ENCODE measurements at regions not wholly inside any gene's neighbourhood (a gene's known extent, or its start where the extent isn't known, plus 50 kb on each side); places are given as distances from the start of the nearest gene placed in this dataset.

- TF ChIP-seq CTCF (conservative IDR thresholded peaks at IDR 0.05; ENCODE audit: low read length), result no peak
- TF ChIP-seq EZH2phosphoT487 (IDR thresholded peaks at IDR 0.05; ENCODE audit: borderline replicate concordance), result no peak
These were observed 461.4 kb upstream of the KIRREL3 start for GRCh38 chr11:127462065-127462344.

GRCh38 chr11:127461241-127462064 is 460.9 kb upstream of the KIRREL3 start:
- Histone ChIP-seq H3K9ac (ENCODE audit: low read depth, low read length, poor library complexity, severe bottlenecking) (no peak overlapping the region), H3K4me2 (ENCODE audit: low read depth, low read length, poor library complexity, severe bottlenecking) (no peak overlapping the region), H3K27me3 (ENCODE audit: insufficient read depth, low read length, poor library complexity, severe bottlenecking) (peaks cover 14% of the 10 kb centered on the region), H4K20me1 (ENCODE audit: insufficient read depth, low read length, poor library complexity, severe bottlenecking) (no peaks in the 10 kb centered on the region), H2AFZ (ENCODE audit: low read length) (no peak overlapping the region), H3K9me2 (replicated peaks; ENCODE audit: low read depth, low read length) (no peaks in the 10 kb centered on the region), H3K79me2 (ENCODE audit: insufficient read depth, low read length) (no peaks in the 10 kb centered on the region), H3K9me3 (ENCODE audit: insufficient read depth, low read depth, low read length) (no peaks in the 10 kb centered on the region), H3K36me3 (ENCODE audit: insufficient read depth, low read length) (no peaks in the 10 kb centered on the region), H3K4me1 (ENCODE audit: insufficient read depth, low read length, poor library complexity, severe bottlenecking) (no peaks in the 10 kb centered on the region), H3K4me3 (ENCODE audit: low read length, poor library complexity, severe bottlenecking) (no peak overlapping the region), H3F3A (ENCODE audit: low read depth) (no peaks in the 10 kb centered on the region)
- TF ChIP-seq CTCF (conservative IDR thresholded peaks at IDR 0.05; ENCODE audit: low read length), result no peak
- no peak for TF ChIP-seq EZH2phosphoT487 (IDR thresholded peaks at IDR 0.05; ENCODE audit: borderline replicate concordance)

More at GRCh38 chr11:127462065-127462344, 461.4 kb upstream of the KIRREL3 start:
- H3F3A ChIP-seq (ENCODE audit: low read depth), result no peaks in the 10 kb centered on the region
- no peaks in the 10 kb centered on the region for H3K79me2 ChIP-seq (ENCODE audit: insufficient read depth, low read length)
- no peaks in the 10 kb centered on the region for H3K4me1 ChIP-seq (ENCODE audit: insufficient read depth, low read length, poor library complexity, severe bottlenecking)
- H2AFZ ChIP-seq (ENCODE audit: low read length), result no peak overlapping the region
- H3K9me3 ChIP-seq (ENCODE audit: insufficient read depth, low read depth, low read length), result no peaks in the 10 kb centered on the region
- H3K4me2 ChIP-seq (ENCODE audit: low read depth, low read length, poor library complexity, severe bottlenecking), result no peak overlapping the region
- no peak overlapping the region for H3K4me3 ChIP-seq (ENCODE audit: low read length, poor library complexity, severe bottlenecking)
- H4K20me1 ChIP-seq (ENCODE audit: insufficient read depth, low read length, poor library complexity, severe bottlenecking), result no peaks in the 10 kb centered on the region
- no peaks in the 10 kb centered on the region for H3K9me2 ChIP-seq (replicated peaks; ENCODE audit: low read depth, low read length)
- H3K27me3 ChIP-seq (ENCODE audit: insufficient read depth, low read length, poor library complexity, severe bottlenecking), result peaks cover 14% of the 10 kb centered on the region
- H3K36me3 ChIP-seq (ENCODE audit: insufficient read depth, low read length), result no peaks in the 10 kb centered on the region
- no peak overlapping the region for H3K9ac ChIP-seq (ENCODE audit: low read depth, low read length, poor library complexity, severe bottlenecking)

GRCh38 chr11:127458561-127458960 is 458.0 kb upstream of the KIRREL3 start:
- H3K9me2 ChIP-seq (replicated peaks; ENCODE audit: low read depth, low read length), result no peaks in the 10 kb centered on the region
- no peaks in the 10 kb centered on the region for H3K9me3 ChIP-seq (ENCODE audit: insufficient read depth, low read depth, low read length)
- no peak overlapping the region for H3K4me3 ChIP-seq (ENCODE audit: low read length, poor library complexity, severe bottlenecking)
- H3K4me1 ChIP-seq (ENCODE audit: insufficient read depth, low read length, poor library complexity, severe bottlenecking), result no peaks in the 10 kb centered on the region
- no peak for TF ChIP-seq EZH2phosphoT487 (IDR thresholded peaks at IDR 0.05; ENCODE audit: borderline replicate concordance)
- TF ChIP-seq CTCF (conservative IDR thresholded peaks at IDR 0.05; ENCODE audit: low read length), result no peak
- H3K79me2 ChIP-seq (ENCODE audit: insufficient read depth, low read length), result no peaks in the 10 kb centered on the region
- no peaks in the 10 kb centered on the region for H4K20me1 ChIP-seq (ENCODE audit: insufficient read depth, low read length, poor library complexity, severe bottlenecking)
- H3F3A ChIP-seq (ENCODE audit: low read depth), result no peaks in the 10 kb centered on the region
- no peak overlapping the region for H3K9ac ChIP-seq (ENCODE audit: low read depth, low read length, poor library complexity, severe bottlenecking)
- no peak overlapping the region for H3K4me2 ChIP-seq (ENCODE audit: low read depth, low read length, poor library complexity, severe bottlenecking)
- peaks cover 14% of the 10 kb centered on the region for H3K27me3 ChIP-seq (ENCODE audit: insufficient read depth, low read length, poor library complexity, severe bottlenecking)
- H3K36me3 ChIP-seq (ENCODE audit: insufficient read depth, low read length), result no peaks in the 10 kb centered on the region
- no peak overlapping the region for H2AFZ ChIP-seq (ENCODE audit: low read length)
